Heart left ventricle (tissue), 13 donors: ENCODE measurements at regions not wholly inside any gene's neighbourhood (a gene's known extent, or its start where the extent isn't known, plus 50 kb on each side); places are given as distances from the start of the nearest gene placed in this dataset.

Experiments
- POLR2A ChIP-seq, 2 donors: fragments of 450-650 bp; IDR thresholded peaks; one replicate each; pipeline ENCODE4 v1.6.1; 2017; ENCODE audit warnings: antibody characterized with exemption in 2 of 2, mild to moderate bottlenecking in 2 of 2, moderate library complexity in 2 of 2
- TF ChIP-seq, protein P1 (sequence below), 12 donors: fragments of 200-600 bp; sonication (generic) in 4 of 12; IDR thresholded peaks; one replicate each; pipeline versions ENCODE4 v1.5.0 to v1.8.0; 2018 to 2022; ENCODE audit warnings: antibody characterized with exemption in 12 of 12, mild to moderate bottlenecking in 5 of 12
- donor health status: ischemic (EF 13 %, LVEDD 7.1; RV severe dilation, severe dysfunction).
- donor health status: DM: no; HTN: yes; CAD: no.
- donor health status: DM: no; HTN: no; CAD: no.
- donor health status: ischemic (EF 25% LVEDD 6.9; RV normal size, moderate dysfunction).
- donor health status: ischemic (EF 25% LVEDD 5.7; RV mildly dilated, moderate dysfunction).
- donor health status: ischemic (EF 35%, LVEDD 5.7; RV mildly dilated, moderate dysfunction).
- donor health status: nonischemic (EF 11% LVEDD 7.7; RV severe dilation, severe dysfunction).
- donor health status: DM: yes; HTN: yes; CAD: no.
- donor health status: PGD.
- donor health status: ischemic (EF 29% LVEDD 5.4; RV normal size, mild dysfunction).
- donor health status: nonischemic (EF 23%, LVEDD 6.1; RV moderate dilation, normal function).

DNA sequence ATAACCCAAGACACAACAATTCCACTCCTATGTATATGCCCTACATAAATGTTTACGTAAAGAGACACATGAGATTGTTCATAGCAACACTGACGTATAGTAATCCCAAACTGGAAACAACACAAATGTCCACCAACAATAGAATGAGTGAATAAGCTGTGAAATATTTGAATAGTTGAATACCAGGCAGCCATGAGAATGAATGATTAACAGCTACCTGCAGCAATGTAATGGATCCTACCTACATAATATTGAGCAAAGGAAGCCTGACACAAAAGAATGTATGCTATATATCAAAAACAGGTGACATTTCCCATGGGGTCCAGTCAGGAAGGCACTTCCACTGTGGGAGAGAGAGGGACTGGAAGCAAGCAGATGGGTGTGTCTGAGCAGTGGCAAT lies 92.8 kb upstream of the LINC01488 start:
- TF ChIP-seq, protein P1, sequence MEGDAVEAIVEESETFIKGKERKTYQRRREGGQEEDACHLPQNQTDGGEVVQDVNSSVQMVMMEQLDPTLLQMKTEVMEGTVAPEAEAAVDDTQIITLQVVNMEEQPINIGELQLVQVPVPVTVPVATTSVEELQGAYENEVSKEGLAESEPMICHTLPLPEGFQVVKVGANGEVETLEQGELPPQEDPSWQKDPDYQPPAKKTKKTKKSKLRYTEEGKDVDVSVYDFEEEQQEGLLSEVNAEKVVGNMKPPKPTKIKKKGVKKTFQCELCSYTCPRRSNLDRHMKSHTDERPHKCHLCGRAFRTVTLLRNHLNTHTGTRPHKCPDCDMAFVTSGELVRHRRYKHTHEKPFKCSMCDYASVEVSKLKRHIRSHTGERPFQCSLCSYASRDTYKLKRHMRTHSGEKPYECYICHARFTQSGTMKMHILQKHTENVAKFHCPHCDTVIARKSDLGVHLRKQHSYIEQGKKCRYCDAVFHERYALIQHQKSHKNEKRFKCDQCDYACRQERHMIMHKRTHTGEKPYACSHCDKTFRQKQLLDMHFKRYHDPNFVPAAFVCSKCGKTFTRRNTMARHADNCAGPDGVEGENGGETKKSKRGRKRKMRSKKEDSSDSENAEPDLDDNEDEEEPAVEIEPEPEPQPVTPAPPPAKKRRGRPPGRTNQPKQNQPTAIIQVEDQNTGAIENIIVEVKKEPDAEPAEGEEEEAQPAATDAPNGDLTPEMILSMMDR (IDR thresholded peaks at IDR 0.05) = no peak
- no peak for TF ChIP-seq POLR2A (IDR thresholded peaks at IDR 0.05)
